Urinary bladder (tissue), 3 donors: ENCODE measurements at regions not wholly inside any gene's neighbourhood (a gene's known extent, or its start where the extent isn't known, plus 50 kb on each side); places are given as distances from the start of the nearest gene placed in this dataset.

Experiments
- DNase-seq: peaks from one replicate; pipeline ENCODE4 v3.0.0-alpha.2; 2015; ENCODE audit errors: extremely low spot score
- H3K27ac ChIP-seq: one replicate; pipeline ENCODE4 v1.5.1; 2013; ENCODE audit warnings: low read depth, mild to moderate bottlenecking, moderate library complexity
- H3K36me3 ChIP-seq: one replicate; pipeline ENCODE4 v1.6.1; 2013; ENCODE audit warnings: mild to moderate bottlenecking, moderate library complexity; ENCODE audit not compliant: insufficient read depth
- H3K4me1 ChIP-seq: one replicate; pipeline ENCODE4 v1.6.1; 2013; ENCODE audit warnings: mild to moderate bottlenecking, moderate library complexity; ENCODE audit not compliant: insufficient read depth
- H3K4me3 ChIP-seq: one replicate; pipeline ENCODE4 v1.5.1; 2013; ENCODE audit warnings: low read depth, low read length
- WGBS: extraction: QIAGEN DNeasy Blood & Tissue Kit; methylation state at CpG from one replicate; pipeline ENCODE4 v1.1.7; 2013; 5-methylcytosine and 5-hydroxymethylcytosine counted together
- donor health status: healthy with polysubstance abuse.
- donor health status: healthy.

GRCh38 chr2:133653056-133653455 is 84.8 kb upstream of the NCKAP5 start:
- no peak overlapping the region for H3K4me3 ChIP-seq
- H3K27ac ChIP-seq: no peak overlapping the region
- no peak for DNase-seq
- H3K4me1 ChIP-seq: no peaks in the 10 kb centered on the region
- no peaks in the 10 kb centered on the region for H3K36me3 ChIP-seq

GRCh38 chr2:133654949-133655348 is 86.7 kb upstream of the NCKAP5 start:
- Histone ChIP-seq H3K36me3 (no peaks in the 10 kb centered on the region), H3K4me3 (no peak overlapping the region), H3K27ac (no peak overlapping the region), H3K4me1 (no peaks in the 10 kb centered on the region)
- DNase-seq: no peak

- Histone ChIP-seq H3K36me3 (no peaks in the 10 kb centered on the region), H3K4me1 (no peaks in the 10 kb centered on the region), H3K27ac (no peak overlapping the region), H3K4me3 (no peak overlapping the region)
- DNase-seq: no peak
- 56% methylated on average over 1 of the region's 1 CpG for WGBS
These were observed 87.3 kb upstream of the NCKAP5 start for GRCh38 chr2:133655610-133656009.

GRCh38 chr2:133657591-133657990 is 89.3 kb upstream of the NCKAP5 start:
- DNase-seq: no peak
- Histone ChIP-seq H3K4me1 (no peaks in the 10 kb centered on the region), H3K36me3 (no peaks in the 10 kb centered on the region), H3K27ac (no peak overlapping the region), H3K4me3 (no peak overlapping the region)
- 93% methylated on average over 6 of the region's 6 CpGs for WGBS

- no peak for DNase-seq
- no peak overlapping the region for H3K27ac ChIP-seq
- H3K4me1 ChIP-seq: no peaks in the 10 kb centered on the region
- H3K4me3 ChIP-seq: no peak overlapping the region
- no peaks in the 10 kb centered on the region for H3K36me3 ChIP-seq
- WGBS: 77% methylated on average over 11 of the region's 11 CpGs
These were observed 90.0 kb upstream of the NCKAP5 start for GRCh38 chr2:133658020-133658903.

- Histone ChIP-seq H3K4me3 (no peak overlapping the region), H3K4me1 (no peaks in the 10 kb centered on the region), H3K27ac (no peak overlapping the region), H3K36me3 (no peaks in the 10 kb centered on the region)
- 85% methylated on average over 6 of the region's 6 CpGs for WGBS
- no peak for DNase-seq
These were observed 92.2 kb upstream of the NCKAP5 start for GRCh38 chr2:133660510-133660909.

GRCh38 chr2:133661392-133661791 is 93.1 kb upstream of the NCKAP5 start:
- Histone ChIP-seq H3K4me3 (no peak overlapping the region), H3K4me1 (no peaks in the 10 kb centered on the region), H3K36me3 (no peaks in the 10 kb centered on the region), H3K27ac (no peak overlapping the region)
- 82% methylated on average over 4 of the region's 4 CpGs for WGBS
- no peak for DNase-seq

- Histone ChIP-seq H3K27ac (no peak overlapping the region), H3K4me1 (no peaks in the 10 kb centered on the region), H3K36me3 (no peaks in the 10 kb centered on the region), H3K4me3 (no peak overlapping the region)
- DNase-seq: no peak
- WGBS: 89% methylated on average over 1 of the region's 1 CpG
These were observed 98.4 kb upstream of the NCKAP5 start for GRCh38 chr2:133666621-133667020.

GRCh38 chr2:133667085-133667484 is 98.8 kb upstream of the NCKAP5 start:
- Histone ChIP-seq H3K4me3 (no peak overlapping the region), H3K4me1 (no peaks in the 10 kb centered on the region), H3K27ac (no peak overlapping the region), H3K36me3 (no peaks in the 10 kb centered on the region)
- DNase-seq: no peak

GRCh38 chr2:133667968-133668367 is 99.7 kb upstream of the NCKAP5 start:
- WGBS: 96% methylated on average over 1 of the region's 1 CpG
- no peaks in the 10 kb centered on the region for H3K4me1 ChIP-seq
- H3K36me3 ChIP-seq: no peaks in the 10 kb centered on the region
- H3K4me3 ChIP-seq: no peak overlapping the region
- no peak for DNase-seq
- no peak overlapping the region for H3K27ac ChIP-seq

- no peaks in the 10 kb centered on the region for H3K36me3 ChIP-seq
- 95% methylated on average over 2 of the region's 2 CpGs for WGBS
- H3K4me3 ChIP-seq: no peak overlapping the region
- H3K4me1 ChIP-seq: no peaks in the 10 kb centered on the region
- H3K27ac ChIP-seq: no peak overlapping the region
- no peak for DNase-seq
These were observed 100.3 kb upstream of the NCKAP5 start for GRCh38 chr2:133668547-133668946.

GRCh38 chr2:133673305-133673905 is 105.1 kb upstream of the NCKAP5 start:
- 73% methylated on average over 6 of the region's 6 CpGs for WGBS
- Histone ChIP-seq H3K4me3 (no peak overlapping the region), H3K27ac (no peak overlapping the region), H3K4me1 (no peaks in the 10 kb centered on the region), H3K36me3 (no peaks in the 10 kb centered on the region)
- DNase-seq: no peak

GRCh38 chr2:133674066-133674432 is 105.8 kb upstream of the NCKAP5 start:
- Histone ChIP-seq H3K36me3 (no peaks in the 10 kb centered on the region), H3K4me3 (no peak overlapping the region), H3K27ac (no peak overlapping the region), H3K4me1 (no peaks in the 10 kb centered on the region)
- no peak for DNase-seq
- WGBS: 86% methylated on average over 4 of the region's 4 CpGs

- H3K4me3 ChIP-seq: peak overlapping the region; percentile 18
- no peaks in the 10 kb centered on the region for H3K36me3 ChIP-seq
- H3K27ac ChIP-seq: no peak overlapping the region
- 8% methylated on average over 21 of the region's 21 CpGs for WGBS
- peak; percentile 36 for DNase-seq
- no peaks in the 10 kb centered on the region for H3K4me1 ChIP-seq
These were observed 106.4 kb upstream of the NCKAP5 start for GRCh38 chr2:133674433-133675331.
